GM20000 (cell line): ENCODE measurements at regions not wholly inside any gene's neighbourhood (a gene's known extent, or its start where the extent isn't known, plus 50 kb on each side); places are given as distances from the start of the nearest gene placed in this dataset.
"Not testable (repeated sequence)": the region's sequence is repeated elsewhere in the genome, so short reads cannot be mapped to it uniquely, and the experiment has no call there.

ENCODE experiments used
- DNase-seq: peaks from one replicate; pipeline ENCODE4 v3.0.0; 2012; ENCODE audit warnings: low spot score
- CTCF ChIP-seq: IDR thresholded peaks from 2 replicates; pipeline ENCODE4 v1.5.1; 2012; ENCODE audit warnings: mild to moderate bottlenecking, control low read depth; ENCODE audit errors: extremely low read depth, missing control alignments

GRCh38 chr21:27887808-27888455, 921.0 kb upstream of the ADAMTS5 start:
- not testable (repeated sequence) for DNase-seq

GRCh38 chr21:27885296-27885711, 918.4 kb upstream of the ADAMTS5 start:
- DNase-seq = no peak
- TF ChIP-seq CTCF = no peak

DNA sequence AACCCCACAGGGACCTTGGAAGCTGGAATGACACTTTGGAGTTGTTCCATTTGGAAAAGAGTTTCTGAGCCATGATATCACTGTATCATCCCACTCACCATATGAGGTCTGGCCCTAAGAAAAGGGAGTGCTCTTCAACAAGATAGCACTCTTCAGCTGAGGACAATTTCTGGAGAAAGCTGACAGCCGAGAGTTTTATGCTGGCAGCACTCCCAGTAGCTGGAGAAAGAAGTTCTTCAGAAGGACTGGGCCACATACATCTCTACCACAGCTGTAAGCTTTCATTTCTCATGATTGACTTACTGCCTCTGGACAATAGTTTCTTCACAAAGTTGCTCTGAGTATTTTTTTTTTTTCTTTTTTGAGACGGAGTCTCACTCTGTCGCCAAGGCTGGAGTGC, 914.4 kb upstream of the ADAMTS5 start:
- not testable (repeated sequence) for DNase-seq

- not testable (repeated sequence) for DNase-seq
Measured at GRCh38 chr21:27872411-27872810, 905.5 kb upstream of the ADAMTS5 start.

DNA sequence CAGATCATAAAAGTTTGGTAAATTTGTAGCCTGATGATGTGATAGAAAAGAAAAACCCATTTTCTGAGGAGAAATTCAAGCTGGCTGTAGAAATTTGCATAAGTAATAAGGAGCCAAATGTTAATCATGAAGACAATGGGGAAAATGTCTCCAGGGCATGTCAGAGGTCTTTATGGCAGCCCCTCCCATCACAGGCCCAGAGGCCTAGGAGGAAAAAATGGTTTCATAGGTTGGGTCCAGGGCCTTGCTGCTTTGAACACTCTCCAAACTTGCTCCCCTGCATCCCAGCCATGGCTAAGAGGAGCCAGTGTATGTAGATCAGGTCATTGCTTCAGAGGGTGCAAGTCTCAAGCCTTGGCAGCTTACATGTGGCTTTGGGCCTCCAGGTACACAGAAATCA, 903.9 kb upstream of the ADAMTS5 start:
- not testable (repeated sequence) for DNase-seq

DNA sequence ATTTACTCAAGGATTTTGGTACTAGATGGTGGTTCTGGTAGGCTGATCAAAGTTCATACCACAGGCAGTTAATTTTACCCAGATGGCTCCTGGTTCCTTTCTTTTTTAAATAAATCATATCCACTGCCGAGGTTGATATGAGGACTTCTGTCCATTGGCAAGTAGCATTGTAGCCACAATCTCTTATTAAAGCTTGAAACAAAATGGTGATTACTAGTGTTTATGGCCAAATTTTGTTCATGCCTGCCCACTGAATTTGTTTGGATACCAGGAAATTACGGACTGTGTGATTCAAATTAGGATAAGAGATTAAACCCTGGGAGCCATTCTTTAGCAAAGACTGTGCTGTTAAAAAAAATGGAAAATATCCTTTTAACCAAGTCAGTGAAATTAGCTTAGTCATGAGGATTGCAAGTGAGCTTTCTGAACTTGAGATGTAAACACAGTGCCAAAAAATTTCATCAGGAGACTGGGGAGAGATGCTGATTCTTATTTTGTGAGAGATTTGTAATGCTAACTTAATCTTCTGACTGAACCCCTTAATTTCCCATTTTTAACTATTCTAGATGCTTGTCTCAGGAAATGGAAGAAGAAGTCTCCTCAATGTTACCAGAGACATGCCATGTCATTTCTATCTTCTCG, 893.5 kb upstream of the ADAMTS5 start:
- DNase-seq = not testable (repeated sequence)

DNA sequence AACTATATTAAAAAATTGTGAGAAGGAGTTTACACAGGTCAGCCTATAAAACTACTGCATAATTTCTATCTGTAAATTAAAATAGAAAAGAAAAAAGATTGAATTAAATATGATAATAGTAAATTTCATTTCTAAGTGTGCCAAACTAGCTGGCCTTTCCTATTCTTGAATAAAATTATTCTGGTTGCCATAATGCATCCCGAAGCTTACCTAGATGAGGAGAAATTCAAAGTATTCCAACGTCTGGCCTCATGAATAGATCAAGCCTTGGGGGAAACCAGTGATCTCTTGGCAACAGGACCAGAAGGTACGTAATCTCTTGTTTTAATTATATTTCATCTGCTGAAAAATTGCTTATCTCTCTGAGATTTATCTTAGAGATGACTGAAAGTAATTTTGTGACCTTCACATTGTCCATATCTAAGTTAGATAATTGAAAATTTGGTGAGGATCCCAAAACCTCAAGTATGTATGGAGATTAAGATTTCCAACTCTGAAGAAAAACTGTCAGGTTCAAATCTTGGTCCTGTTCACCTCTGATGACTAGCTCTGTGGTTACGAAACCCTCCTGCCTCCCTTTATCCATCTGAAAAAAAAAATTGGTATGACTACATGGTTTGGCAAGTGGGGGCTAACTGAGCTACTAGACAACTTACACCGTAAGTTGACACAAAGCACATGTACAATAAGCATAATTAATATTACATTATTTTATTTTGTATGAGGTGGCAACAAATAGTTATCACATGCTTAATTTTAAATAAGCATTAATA, 891.4 kb upstream of the ADAMTS5 start:
- not testable (repeated sequence) for DNase-seq

GRCh38 chr21:27856988-27857387, 890.1 kb upstream of the ADAMTS5 start:
- DNase-seq = not testable (repeated sequence)

DNA sequence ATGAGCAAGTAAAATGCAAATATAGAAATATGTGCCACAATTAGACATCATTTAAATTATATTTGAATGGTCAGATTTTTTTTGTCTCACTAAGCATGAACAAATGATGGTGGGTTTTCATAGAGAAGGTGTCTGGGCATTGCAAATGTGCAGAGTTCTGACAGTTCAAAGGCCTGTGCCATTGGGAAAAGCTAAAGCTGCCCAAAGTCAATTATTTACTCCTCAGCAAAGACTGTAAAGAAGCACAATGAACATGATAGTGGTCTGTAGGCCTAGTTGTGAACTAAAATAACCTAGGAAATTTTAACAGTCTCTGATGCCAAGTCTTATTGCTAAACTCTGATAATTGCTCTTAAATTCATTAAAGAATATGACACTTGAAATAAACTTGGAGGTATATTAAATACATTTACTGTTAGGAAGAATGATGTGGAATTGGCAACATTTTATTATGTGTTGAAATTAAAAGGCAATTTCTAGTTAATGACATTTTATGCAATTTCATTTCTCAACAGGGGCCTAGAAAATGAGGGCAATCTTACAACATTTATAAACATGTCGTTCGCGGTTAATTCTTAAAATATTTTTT, 874.3 kb upstream of the ADAMTS5 start:
- TF ChIP-seq CTCF = no peak
- no peak for DNase-seq

DNA sequence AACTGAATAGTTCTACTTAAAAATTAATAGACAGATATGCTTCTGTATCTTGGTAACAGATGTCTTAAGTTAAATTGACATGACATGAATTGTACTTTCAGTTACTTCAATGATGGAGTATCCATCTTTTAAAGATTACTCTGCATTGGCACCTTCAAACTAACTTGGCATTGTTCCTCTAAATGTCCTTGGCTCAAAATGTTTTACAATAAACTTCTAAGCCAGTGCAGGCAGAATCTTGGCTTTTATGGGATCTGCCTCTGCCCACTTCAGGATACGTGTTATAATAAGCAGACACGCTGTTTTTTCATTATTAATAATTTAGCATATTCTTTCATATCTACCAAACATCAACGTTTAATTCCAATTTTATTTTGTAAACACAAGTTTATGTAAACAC, 873.4 kb upstream of the ADAMTS5 start:
- no peak for TF ChIP-seq CTCF
- DNase-seq = no peak

DNA sequence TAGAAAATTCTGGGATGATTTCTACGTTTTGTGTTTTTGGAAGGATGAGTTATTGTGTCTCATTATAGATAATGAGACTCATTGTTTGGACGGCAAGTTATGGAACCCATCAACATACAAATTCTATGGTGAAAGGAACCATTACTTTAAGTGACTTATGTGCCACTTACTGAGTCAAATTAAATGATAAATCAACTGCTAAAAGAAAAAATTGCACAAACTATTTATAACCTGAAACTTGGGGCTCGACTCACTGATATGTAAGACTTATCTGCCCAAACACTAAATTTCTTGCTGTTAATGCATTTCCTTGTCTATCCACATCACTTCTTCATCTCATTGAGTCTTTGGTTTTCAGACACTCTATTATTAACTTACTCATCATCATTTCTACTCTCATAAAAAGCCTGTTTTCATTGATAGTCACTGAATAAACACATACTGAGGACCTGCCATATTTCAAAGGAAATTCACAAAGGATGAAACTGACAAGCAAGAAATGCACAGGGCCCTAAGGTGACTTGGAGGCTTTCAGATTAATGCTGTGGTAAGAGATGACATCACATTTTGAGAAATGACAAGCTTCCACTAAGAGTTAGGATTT, 872.7 kb upstream of the ADAMTS5 start:
- DNase-seq = no peak
- no peak for TF ChIP-seq CTCF
